GM19463 (cell line): ENCODE measurements at regions not wholly inside any gene's neighbourhood (a gene's known extent, or its start where the extent isn't known, plus 50 kb on each side); places are given as distances from the start of the nearest gene placed in this dataset.

ENCODE experiments used
- ATAC-seq: cut with Tn5 transposase; IDR thresholded peaks from one replicate; pipeline ENCODE4 v1.9.1; 2021; ENCODE audit warnings: mild to moderate bottlenecking, moderate library complexity; ENCODE audit not compliant: unreplicated experiment

DNA sequence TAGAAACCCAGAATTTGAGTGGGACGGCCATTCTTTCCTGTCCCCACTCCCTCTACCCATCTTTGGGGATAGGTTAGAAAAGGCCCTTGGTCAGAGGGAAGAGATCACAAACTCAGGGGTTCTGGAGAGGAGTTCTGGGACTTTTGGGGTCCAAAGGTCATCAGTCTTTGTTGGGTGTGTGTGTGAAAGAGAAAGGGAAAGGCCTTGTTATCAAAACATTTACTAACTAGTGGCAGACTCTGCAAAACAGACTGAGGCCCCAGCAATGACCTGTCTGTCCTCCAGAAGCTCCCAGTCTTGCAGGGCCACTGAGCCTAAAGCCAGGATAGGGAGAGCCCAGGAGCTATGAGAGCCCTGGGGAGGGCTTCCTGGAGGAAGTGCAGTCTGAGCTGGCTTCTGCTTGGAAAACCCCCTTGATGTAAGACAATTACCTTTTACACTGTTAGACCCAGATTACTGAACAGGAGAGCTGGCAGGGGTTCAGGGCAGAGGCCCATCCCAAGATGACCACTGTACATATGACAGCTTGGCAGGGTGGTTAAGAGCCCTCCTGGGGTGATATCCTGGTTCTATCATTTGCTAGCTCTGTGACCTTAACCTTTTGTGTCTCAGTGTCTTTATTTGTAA, 429.1 kb upstream of the CCDC196 start:
- peak; percentile 69 for ATAC-seq

DNA sequence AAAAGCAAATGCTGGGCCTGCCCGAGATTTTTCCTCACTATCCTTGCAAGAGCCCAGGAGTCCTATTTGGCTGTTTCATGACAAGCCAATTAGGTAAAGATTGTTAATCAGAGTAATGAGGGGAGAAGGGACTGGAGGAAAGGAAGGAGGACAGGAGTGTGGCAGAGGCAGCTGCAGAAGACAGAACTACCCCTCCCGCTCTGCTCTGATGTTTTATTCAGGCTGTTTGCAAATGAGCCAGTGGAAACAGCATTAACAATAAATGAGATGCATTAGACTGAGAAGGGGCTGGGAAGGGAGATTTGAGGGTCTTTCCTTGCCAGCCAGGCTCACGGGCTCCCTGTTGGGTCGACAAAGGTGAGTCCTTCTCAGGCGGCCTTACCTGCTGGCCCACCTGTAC, 421.0 kb upstream of the CCDC196 start:
- ATAC-seq, result no peak

DNA sequence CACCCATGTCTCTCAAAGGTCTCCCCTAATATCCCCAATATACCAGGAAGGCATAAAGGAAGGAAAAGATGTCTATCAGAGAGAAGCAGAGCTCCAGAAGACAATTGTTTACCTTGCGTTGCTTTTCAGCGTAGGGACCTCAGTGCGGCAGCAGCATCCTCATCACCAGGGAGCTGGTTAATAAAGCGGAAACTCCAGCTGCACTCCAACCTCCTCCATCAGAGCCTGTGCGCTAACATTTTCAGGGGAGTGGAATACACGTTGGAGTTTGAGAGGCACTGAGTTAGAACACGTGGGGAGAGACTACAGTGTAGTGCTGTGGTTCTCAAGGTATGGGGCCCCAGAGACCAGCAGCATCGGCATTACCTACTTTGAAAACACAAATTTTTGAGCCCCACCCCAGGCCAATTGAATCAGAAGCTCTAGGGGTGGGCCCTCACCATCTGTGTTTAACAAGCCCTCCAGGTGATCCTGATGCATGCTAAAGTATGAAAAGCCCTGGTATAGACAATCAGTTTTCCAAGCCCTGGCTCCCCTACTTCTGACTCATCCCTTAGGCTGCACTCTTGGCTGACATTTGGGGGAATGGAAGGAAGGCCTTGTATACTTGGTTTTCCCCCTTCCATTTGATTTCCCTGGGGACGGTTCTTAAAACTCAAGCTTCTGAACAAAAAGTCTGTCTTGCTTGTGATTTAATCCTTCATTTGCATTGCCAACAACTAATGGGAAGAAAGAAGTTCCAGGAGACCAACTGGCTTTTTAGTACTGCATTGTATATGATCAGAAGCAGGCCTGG, 419.0 kb upstream of the CCDC196 start:
- ATAC-seq, result no peak

DNA sequence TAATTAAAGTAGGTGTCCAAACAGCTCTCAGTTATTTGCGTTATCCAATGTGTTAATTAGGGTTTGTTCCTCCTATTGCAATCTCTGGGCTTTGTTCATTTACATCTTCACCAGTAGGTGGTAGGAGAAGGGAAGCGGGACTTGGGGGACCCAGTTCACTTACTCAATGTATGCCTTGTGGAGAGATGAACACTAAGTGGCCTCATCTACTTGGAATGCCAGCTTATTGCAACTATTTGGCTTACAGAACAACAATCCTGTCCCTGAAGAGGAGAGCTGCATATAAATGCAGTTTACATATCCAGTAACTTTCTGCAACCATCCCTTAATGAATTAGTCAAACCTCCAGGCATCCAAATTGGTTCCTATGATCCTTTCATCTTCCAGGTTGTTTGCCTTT, 417.1 kb upstream of the CCDC196 start:
- ATAC-seq, result no peak

DNA sequence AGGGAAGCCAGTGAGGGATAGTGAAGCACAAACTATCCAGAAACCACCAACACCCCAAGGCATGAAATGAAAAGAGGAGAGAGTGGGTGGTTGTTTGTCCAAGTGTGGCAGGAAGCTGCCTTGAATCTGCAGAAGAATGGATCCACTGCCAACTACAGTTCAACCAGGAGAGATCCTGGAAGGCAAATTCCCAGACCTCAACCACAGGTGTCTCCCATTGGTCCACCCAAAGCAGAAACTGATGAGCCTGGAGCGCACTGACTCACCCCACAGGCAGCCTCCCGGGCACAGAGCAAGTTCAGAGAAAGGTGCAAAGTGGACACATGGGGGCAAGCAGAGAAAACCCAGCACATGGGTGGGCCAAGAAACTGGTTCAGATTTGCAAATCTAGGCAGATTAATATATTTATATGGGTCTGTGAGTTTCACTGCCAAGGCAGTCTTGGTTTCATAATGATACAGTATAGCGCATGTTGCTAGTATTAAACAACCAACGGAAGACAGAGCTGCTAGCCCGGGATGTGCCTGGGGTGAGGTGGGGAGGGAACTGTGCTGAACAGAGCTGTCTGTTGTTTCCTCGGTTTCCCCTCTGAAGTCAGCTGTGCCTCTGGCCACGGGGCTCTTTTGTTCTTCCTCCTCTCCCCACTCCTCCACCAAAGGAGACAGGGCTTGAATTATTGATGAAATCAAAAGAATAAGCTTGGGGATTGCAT, 416.2 kb upstream of the CCDC196 start:
- no peak for ATAC-seq

DNA sequence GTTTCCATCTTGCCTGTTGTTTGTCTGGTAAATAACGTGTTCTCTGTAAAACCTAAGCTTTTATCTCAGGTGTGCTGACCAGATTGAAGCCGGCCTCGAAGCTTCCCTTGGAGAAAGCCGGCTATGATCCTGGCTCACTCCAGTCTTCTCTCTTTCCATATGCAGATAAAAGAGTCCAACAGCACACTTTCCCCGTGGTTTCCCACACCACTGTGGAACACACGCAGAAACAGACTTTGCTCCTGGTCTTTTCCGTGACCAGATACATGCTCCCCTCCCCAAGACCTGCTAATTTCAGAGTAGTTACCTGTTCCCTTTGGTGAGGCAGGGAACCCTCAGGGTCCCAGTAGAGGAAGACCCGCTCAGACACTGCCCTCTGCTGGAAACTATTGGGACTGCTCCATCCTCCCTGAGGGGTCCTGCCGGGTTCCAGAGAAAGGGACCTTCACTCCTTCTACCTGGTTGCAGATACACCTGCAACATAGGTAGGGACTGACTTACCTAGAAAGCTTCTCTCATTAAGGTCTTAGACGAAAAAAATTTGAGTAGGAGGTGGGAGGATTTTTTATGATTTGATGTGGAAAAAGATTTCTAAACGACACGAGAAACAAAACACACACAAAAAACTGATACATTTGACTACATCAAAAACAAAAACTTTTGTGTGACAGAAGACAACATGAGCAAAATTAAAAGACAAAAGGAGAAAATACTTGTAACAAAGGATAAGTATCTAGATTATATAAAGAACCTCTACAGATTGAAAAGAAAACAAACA, 415.4 kb upstream of the CCDC196 start:
- no peak for ATAC-seq

DNA sequence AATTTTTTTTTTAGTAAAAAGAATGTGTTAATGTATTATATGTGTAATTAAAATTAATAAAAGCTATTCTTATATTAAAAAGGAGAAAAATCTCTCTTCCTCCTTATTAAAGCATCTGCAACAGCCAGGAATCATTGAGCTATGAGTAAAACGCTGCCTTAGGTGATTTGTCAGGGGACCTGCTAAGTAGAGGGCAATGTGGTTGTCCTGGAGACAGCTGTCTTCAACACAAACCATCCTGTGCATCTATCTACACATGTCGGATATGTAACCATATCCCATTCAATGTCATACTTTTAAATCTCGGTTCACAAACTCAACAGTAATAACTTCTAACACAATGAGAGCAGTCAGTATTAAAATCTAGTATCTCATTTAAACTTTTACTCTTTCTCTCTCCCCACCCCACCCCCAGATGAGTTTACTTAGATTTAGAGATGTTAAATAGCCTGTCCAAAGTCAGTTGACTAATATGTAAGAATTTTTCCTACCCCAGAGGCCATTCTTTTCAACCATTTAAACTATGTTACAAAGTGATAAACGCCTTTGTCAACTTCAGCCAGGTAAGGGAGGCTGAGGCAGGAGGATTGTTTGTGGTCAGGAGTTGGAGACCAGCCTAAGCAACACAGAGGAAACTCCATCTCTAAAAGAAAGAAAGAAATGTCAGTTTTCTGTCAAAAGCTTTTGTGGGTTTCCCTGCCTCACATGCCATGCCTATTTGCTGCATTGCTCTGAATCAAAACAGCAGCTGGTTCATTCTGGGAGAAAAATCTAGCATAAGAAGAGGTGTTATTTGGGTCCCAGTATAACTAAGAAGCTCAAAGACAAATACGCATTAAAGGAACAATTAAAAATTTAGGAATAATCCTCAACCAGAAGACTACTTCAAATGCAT, 413.7 kb upstream of the CCDC196 start:
- ATAC-seq, result no peak

DNA sequence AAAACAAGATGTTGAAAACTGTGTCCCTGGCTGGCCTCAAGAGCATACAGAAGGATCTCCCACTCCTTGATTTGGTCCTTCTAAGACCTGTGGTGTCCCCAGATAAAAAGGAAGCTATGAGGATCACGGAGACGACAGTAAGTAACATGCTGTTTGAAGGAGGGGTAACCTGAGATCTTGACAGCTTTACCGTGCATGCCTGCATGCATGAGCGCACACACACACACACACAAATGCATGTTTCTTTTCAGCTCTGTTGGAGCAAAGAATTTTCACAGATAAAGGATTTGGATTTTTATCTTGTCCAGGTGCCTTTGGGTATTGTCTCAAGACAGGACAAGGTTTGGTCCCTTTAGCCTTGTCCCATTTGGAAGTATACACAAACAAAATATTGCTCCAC, 411.6 kb upstream of the CCDC196 start:
- no peak for ATAC-seq

DNA sequence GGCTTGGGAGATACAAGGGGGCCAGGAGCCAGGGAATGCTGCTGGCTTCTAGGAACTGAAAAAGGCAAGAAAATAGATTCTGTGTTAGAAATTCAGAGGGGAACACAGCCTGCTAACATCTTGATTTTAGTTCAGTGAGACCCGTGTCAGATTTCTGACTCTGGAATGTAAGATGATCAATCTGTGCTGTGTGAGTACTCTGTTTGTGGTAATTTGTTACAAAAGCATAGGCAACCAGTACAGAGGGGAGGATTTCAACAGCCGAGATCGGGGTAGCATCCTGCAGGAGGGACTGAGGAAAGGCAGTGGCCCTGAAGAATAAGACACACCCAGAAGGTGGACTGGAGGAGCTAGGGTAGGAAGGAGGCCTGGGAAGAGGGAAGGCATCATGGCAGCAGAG, 410.0 kb upstream of the CCDC196 start:
- no peak for ATAC-seq

DNA sequence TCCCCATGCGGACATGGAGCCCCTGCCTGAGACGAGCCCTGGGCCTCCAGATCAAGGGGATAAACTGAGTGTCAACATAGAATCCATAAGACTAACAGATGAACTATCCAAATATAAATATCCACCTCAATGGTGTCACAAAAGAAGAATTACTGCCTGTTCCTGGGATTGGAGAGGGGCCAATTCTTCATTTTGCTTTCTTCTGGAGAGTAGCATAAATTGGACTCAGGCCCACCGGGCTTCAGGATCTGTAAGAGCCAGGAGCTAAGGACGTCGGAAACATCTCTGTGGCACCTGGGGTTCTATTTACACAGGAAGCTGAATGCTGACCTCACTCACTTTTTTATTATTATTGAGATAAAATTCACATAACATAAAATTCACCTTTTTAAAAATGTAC, 408.2 kb upstream of the CCDC196 start:
- ATAC-seq, result no peak

DNA sequence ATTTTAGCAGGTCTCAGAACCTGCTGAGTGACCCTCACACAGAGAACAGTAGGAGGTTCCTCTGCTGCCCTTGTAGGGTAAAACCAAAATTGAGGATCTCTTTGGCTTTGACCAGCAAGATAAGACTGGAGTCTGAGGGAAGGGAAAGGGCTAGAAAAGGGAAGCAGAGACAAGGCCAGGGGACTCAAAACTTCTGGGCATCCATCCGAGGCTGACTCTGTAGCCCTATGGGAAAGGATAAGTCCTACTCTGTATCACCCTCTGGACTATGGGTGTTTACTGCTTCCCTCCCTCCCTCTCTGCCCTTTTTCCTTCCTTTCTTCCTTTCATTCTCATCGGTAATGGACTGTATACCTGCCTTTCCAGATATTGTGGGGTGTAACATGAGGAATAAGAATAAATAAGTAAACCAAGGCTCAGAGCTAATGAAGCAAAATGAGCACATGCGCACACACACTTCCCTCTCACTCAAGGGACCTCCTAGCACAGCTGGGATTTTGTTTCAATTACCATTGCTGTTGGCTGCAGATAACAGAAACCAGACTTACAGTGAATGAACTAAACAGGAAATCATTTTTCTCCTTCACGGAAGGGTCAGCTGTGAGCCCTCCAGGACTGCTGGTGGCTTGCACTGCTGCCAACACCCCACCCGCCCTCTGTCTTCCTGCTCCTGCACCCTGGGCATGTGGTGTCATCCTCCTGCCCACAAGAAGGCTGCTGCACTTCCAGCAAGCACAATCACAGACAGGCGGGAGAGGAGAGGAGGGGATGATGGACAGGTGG, 404.4 kb upstream of the CCDC196 start:
- ATAC-seq, result no peak

DNA sequence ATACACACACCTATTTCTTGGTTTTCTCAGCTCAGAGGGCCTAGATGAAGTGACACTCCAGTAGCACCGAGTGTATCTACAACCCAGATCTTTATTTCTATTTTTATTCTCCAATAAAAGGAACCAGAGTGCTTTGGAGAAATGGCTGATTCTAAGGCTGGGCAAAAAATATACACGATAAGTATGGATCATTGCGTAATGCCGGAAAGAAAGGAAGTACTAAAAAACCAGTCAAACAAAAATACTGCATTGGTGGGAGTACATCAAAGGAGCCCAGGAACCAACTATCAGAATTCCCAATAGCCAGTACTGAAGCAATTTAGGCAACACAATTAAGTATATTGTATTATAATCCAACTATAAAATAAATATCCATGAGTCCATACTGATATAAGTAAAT, 400.9 kb upstream of the CCDC196 start:
- ATAC-seq, result no peak

DNA sequence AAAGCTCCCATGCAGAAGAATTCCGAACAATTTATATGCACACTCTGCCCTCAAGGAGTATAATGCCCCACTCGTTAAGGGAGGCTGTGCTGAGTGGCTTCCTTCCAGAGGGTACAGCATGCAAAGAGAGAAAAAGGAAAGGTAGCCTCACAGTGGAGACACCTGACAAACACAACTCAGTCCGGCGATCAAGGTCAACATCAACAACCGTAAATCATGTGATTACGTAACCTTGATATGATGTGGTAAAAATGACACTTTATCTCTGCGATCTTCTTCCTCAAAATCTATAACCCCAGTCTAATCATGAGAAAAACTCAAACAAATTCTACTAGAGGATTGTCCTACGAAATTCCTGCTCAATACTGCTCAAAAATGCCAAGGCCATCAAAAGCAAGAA, 400.5 kb upstream of the CCDC196 start:
- ATAC-seq, result no peak

DNA sequence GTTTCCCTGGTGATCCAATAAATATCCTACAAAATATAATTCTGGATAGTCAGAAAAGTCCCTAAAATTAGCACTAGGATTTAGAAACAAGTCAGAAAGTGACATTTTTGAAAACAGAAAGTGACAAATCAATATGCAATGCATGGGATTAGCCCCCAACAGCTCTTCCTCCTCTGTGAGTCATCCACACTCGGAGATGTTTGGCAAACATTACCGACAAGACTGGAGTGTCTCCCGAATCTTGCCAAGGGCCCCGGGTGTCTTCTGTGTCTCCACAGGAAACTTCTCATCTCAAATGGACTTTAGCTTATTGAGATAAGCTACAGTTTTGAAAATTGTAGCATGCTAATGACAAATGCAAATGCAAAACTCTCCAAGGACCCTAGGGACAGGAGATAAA, 398.9 kb upstream of the CCDC196 start:
- ATAC-seq, result no peak

DNA sequence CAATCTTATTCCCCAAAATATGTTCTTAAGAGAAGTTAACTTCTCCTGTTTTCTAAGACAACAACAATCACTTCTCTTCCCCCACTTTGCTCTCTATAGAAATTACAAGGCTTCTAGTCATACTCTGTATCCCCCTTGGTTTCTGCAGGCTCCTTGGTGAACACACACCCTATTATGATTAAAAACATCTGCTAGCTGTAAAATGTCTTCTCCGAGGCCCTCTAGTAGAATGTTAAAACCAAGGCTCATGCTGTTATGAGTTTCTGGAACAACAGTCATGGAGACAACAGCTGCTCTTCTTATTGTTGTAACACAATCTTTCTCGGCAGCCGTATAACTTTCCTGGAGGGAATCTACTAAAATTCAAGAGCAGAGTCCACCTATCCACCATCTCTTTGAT, 397.5 kb upstream of the CCDC196 start:
- no peak for ATAC-seq

DNA sequence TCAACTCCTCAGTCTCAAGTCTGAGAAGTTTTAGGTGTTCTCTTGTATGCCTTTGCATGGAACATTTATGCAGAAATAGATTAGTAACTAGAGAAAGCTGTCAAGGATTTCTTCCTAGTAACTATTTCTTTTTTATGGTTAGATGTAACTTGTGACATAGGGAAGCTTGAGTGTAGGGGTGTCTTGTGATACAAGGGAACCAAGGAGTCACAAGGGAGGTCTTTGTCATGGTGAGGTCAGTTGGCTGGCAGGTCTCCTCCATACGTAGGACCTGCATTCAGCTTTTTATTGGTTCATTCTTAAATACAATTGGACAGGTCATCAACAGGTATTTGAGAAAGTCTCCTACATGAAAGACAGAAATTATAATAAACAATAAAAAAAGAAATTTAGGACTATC, 394.0 kb upstream of the CCDC196 start:
- no peak for ATAC-seq

DNA sequence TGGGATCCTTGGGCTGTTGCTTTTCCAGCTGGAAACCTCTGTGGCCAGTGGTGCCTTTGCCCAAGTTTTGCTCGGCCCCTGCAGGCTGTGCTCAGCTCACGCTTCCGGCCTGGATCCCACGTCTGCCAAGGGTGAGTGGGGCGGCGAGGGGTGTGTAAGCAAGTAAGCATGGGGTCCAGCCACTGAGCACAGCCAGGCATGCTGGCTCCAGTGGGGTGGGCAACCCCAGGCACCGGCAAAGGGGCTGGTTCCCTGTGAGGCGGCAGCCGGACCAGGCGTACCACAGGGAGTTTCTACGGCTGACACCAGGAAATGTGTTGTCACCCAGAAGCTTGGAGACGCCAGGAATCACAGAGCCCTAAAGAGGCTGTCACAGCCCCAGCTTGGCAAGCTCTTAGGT, 393.4 kb upstream of the CCDC196 start:
- no peak for ATAC-seq

DNA sequence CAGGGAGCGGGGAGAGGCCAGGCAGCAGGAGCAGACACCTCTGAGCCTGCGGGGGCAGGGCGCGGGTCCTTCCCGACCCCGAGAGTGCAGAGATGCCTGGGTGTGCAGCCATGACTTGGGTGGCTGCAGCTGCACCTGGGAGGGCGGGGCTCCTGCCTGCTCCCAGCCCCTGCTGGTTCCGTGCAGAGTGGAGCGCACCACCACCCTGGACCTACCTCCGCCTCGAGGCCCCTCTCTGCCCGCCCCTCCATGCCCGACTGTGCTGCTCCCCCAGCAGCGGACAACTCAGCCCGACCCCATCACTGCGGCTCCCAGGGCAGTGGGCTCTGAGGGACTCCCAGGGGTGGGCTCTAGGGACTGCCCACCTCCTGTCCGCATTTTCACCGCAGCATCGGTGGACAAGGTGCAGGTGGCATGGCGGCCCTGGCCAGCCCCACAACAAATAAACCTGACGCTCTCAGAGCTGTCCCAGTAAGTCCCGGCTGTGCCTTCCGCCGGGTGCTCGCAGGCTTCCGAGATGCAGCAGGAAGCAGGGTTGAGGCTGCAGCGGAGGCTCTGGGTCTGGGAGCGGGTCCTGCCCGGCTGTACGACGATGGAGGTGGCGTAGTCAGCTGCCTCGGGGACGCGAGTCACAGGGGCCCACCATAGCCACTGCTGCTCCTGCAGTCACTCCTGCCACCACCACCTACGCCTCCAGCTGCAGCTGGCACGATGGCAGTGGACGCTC, 392.0 kb upstream of the CCDC196 start:
- no peak for ATAC-seq

DNA sequence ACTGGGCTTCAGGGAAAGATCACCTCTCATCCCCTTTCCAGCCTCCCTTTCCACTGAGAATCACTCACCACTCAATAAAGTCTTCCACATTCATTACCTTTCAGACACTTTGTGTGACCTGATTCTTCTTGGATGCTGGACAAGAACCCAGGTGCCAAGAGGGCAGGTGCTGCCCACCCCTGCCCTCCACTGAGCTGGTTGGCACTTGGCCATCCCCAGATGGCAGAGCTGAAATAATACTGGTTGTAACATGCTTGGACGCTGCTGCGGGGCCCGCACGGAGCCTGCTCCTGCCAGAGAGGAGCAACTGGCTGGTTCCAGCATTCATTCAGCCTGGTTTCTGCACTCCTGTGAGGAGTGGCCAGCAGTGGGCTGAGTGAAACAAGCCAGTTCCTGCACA, 386.7 kb upstream of the CCDC196 start:
- no peak for ATAC-seq
